ENCODE measurements at regions not wholly inside any gene's neighbourhood (a gene's known extent, or its start where the extent isn't known, plus 50 kb on each side); places are given as distances from the start of the nearest gene placed in this dataset.
"Not testable (repeated sequence)": the region's sequence is repeated elsewhere in the genome, so short reads cannot be mapped to it uniquely, and the experiment has no call there.

- TF ChIP-seq CTCF (conservative IDR thresholded peaks at IDR 0.05 in 1 of 2, IDR thresholded peaks at IDR 0.05 in 1 of 2; ENCODE audit: extremely low read depth in 1 of 2, insufficient read depth in 1 of 2, low read depth in 1 of 2, low read length in 2 of 2); EZH2 (IDR thresholded peaks at IDR 0.05; ENCODE audit: borderline replicate concordance, low read length): not testable (repeated sequence)
Measured at GRCh38 chr1:9445081-9445480, 94.2 kb upstream of the SLC25A33 start.

All from mammary epithelial cell (primary cell).